BLaER1 treated with 17β-estradiol and CSF1 and Interleukin-3, amounts not matched to agents 10 nM and 100 nM (cell line): ENCODE measurements at regions not wholly inside any gene's neighbourhood (a gene's known extent, or its start where the extent isn't known, plus 50 kb on each side); places are given as distances from the start of the nearest gene placed in this dataset.

Experiments used
- H3K27ac ChIP-seq, 11 experiments: shearing (Covaris generic); formaldehyde crosslinking; 2 replicates each; pipeline ENCODE4 v1.8.1; 2022
- H3K27me3 ChIP-seq, 11 experiments: shearing (Covaris generic); formaldehyde crosslinking; 2 replicates each; pipeline ENCODE4 v1.8.1; 2022
- H3K36me3 ChIP-seq, 11 experiments: shearing (Covaris generic); formaldehyde crosslinking; 2 replicates each; pipeline ENCODE4 v1.8.1; 2022
- H3K4me1 ChIP-seq, 10 experiments: shearing (Covaris generic); formaldehyde crosslinking; 2 replicates each; pipeline ENCODE4 v1.8.1; 2022
- H3K4me2 ChIP-seq, 11 experiments: shearing (Covaris generic); formaldehyde crosslinking; 2 replicates each; pipeline ENCODE4 v1.8.1; 2022
- H3K4me3 ChIP-seq, 10 experiments: shearing (Covaris generic); formaldehyde crosslinking; 2 replicates each; pipeline ENCODE4 v1.8.1; 2022
- H3K9ac ChIP-seq, 11 experiments: shearing (Covaris generic); formaldehyde crosslinking; 2 replicates each; pipeline ENCODE4 v1.8.1; 2022
- H3K9me3 ChIP-seq, 11 experiments: shearing (Covaris generic); formaldehyde crosslinking; replicated peaks in 1 of 11; 2 replicates each; pipeline ENCODE4 v1.8.1; 2022
- H4K20me1 ChIP-seq, 11 experiments: shearing (Covaris generic); formaldehyde crosslinking; 2 replicates each; pipeline ENCODE4 v1.8.1; 2022
- Cebpa-rat ChIP-seq, 11 experiments: shearing (Covaris generic); IDR thresholded peaks; 2 replicates each; pipeline ENCODE4 v1.8.1; 2022

- Histone ChIP-seq H3K9ac (no peak overlapping the region), H3K4me2 (no peak overlapping the region), H3K27me3 (no peaks in the 10 kb centered on the region), H3K36me3 (no peaks in the 10 kb centered on the region), H3K4me1 (peaks cover 33 to 76% (median 66%) of the 10 kb centered on the region in 10 experiments), H3K27ac (no peak overlapping the region), H3K4me3 (no peak overlapping the region), H3K9me3 (peaks cover 0 to 3% (median 1%) of the 10 kb centered on the region in 11 experiments; a peak in 8 of 22 replicates), H4K20me1 (no peaks in the 10 kb centered on the region; a peak in 2 of 22 replicates)
- no peak for TF ChIP-seq Cebpa-rat (IDR thresholded peaks at IDR 0.05)
Measured at GRCh38 chr10:130618647-130619046, 482.5 kb downstream of the GLRX3 start.

GRCh38 chr10:130621231-130621775, 485.1 kb downstream of the GLRX3 start:
- Histone ChIP-seq H3K9ac (no peak overlapping the region), H3K4me3 (no peak overlapping the region), H3K36me3 (no peaks in the 10 kb centered on the region), H3K9me3 (peaks cover 0 to 8% (median 0%) of the 10 kb centered on the region in 11 experiments; a peak in 2 of 22 replicates), H3K27me3 (no peaks in the 10 kb centered on the region), H3K4me1 (peaks cover 31 to 78% (median 59%) of the 10 kb centered on the region in 10 experiments), H4K20me1 (no peaks in the 10 kb centered on the region; a peak in 1 of 22 replicates), H3K27ac (no peak overlapping the region), H3K4me2 (peak overlapping the region in 10 of 11 experiments; percentile 10 to 94 (median 85); a peak in 18 of 22 replicates)
- no peak for TF ChIP-seq Cebpa-rat (IDR thresholded peaks at IDR 0.05)

GRCh38 chr10:130623680-130624267, 487.6 kb downstream of the GLRX3 start:
- Histone ChIP-seq H3K27me3 (no peaks in the 10 kb centered on the region), H3K4me3 (no peak overlapping the region; a peak in 1 of 20 replicates), H3K4me2 (peak overlapping the region; percentile 28 to 94 (median 84)), H3K9me3 (peaks cover 0 to 8% (median 0%) of the 10 kb centered on the region in 11 experiments; a peak in 2 of 22 replicates), H3K4me1 (peaks cover 24 to 70% (median 46%) of the 10 kb centered on the region in 10 experiments), H3K27ac (peak overlapping the region in 2 of 11 experiments; percentile 27 to 37; a peak in 1 of 22 replicates), H4K20me1 (no peaks in the 10 kb centered on the region; a peak in 1 of 22 replicates), H3K9ac (peak overlapping the region in 2 of 11 experiments; percentile 6 to 14; a peak in 2 of 22 replicates), H3K36me3 (no peaks in the 10 kb centered on the region)
- TF ChIP-seq Cebpa-rat (IDR thresholded peaks at IDR 0.05): no peak

GRCh38 chr10:130627346-130628045, 491.3 kb downstream of the GLRX3 start:
- no peaks in the 10 kb centered on the region for H3K36me3 ChIP-seq
- peaks cover 46 to 69% (median 52%) of the 10 kb centered on the region in 10 experiments for H3K4me1 ChIP-seq
- H3K4me2 ChIP-seq: peak overlapping the region in 7 of 11 experiments; percentile 1 to 48 (median 20); a peak in 7 of 22 replicates
- H4K20me1 ChIP-seq: peaks cover 0 to 4% (median 0%) of the 10 kb centered on the region in 11 experiments; a peak in 1 of 22 replicates
- no peak overlapping the region for H3K27ac ChIP-seq
- H3K4me3 ChIP-seq: no peak overlapping the region
- H3K9me3 ChIP-seq: peaks cover 0 to 9% (median 5%) of the 10 kb centered on the region in 11 experiments; a peak in 10 of 22 replicates
- no peak for TF ChIP-seq Cebpa-rat (IDR thresholded peaks at IDR 0.05)
- H3K9ac ChIP-seq: no peak overlapping the region
- H3K27me3 ChIP-seq: no peaks in the 10 kb centered on the region

- Histone ChIP-seq H3K4me3 (no peak overlapping the region), H3K4me1 (peaks cover 48 to 69% (median 56%) of the 10 kb centered on the region in 10 experiments), H3K27me3 (no peaks in the 10 kb centered on the region), H3K36me3 (no peaks in the 10 kb centered on the region), H3K27ac (peak overlapping the region in 5 of 11 experiments; percentile 61 to 73 (median 67); a peak in 7 of 22 replicates), H4K20me1 (0 out of 22 replicates have a peak, but pooled peaks cover 0 to 4% (median 0%) of the 10 kb centered on the region in 11 experiments), H3K9me3 (peaks cover 4 to 18% (median 14%) of the 10 kb centered on the region in 11 experiments; a peak in 18 of 22 replicates), H3K4me2 (peak overlapping the region in 8 of 11 experiments; percentile 11 to 92 (median 84); a peak in 12 of 22 replicates), H3K9ac (no peak overlapping the region)
- no peak for TF ChIP-seq Cebpa-rat (IDR thresholded peaks at IDR 0.05)
Measured at GRCh38 chr10:130630135-130630534, 493.9 kb downstream of the GLRX3 start.

GRCh38 chr10:130631142-130632096, 495.2 kb downstream of the GLRX3 start:
- H3K36me3 ChIP-seq: no peaks in the 10 kb centered on the region
- H3K27ac ChIP-seq: peak overlapping the region; percentile 29 to 75 (median 67); a peak in 20 of 22 replicates
- peak overlapping the region in 5 of 10 experiments; percentile 9 to 43 (median 19); a peak in 7 of 20 replicates for H3K4me3 ChIP-seq
- TF ChIP-seq Cebpa-rat (IDR thresholded peaks at IDR 0.05): no peak
- H3K9ac ChIP-seq: peak overlapping the region in 9 of 11 experiments; percentile 8 to 56 (median 46); a peak in 12 of 22 replicates
- peak overlapping the region; percentile 66 to 92 (median 83) for H3K4me2 ChIP-seq
- H4K20me1 ChIP-seq: 0 out of 22 replicates have a peak, but pooled peaks cover 0 to 4% (median 0%) of the 10 kb centered on the region in 11 experiments
- H3K9me3 ChIP-seq: peaks cover 4 to 17% (median 13%) of the 10 kb centered on the region in 11 experiments; a peak in 18 of 22 replicates
- peaks cover 57 to 76% (median 65%) of the 10 kb centered on the region in 10 experiments for H3K4me1 ChIP-seq
- H3K27me3 ChIP-seq: peaks cover 0 to 3% (median 0%) of the 10 kb centered on the region in 11 experiments; a peak in 1 of 22 replicates

- TF ChIP-seq Cebpa-rat (IDR thresholded peaks at IDR 0.05): no peak
Measured at GRCh38 chr10:130634816-130635215, 498.6 kb downstream of the GLRX3 start.

More at GRCh38 chr10:130634816-130635215, 498.6 kb downstream of the GLRX3 start:
- H3K4me3 ChIP-seq: no peak overlapping the region
- peaks cover 0 to 4% (median 0%) of the 10 kb centered on the region in 11 experiments; a peak in 1 of 22 replicates for H3K27me3 ChIP-seq
- 0 out of 22 replicates have a peak, but pooled peaks cover 0 to 4% (median 0%) of the 10 kb centered on the region in 11 experiments for H4K20me1 ChIP-seq
- peak overlapping the region; percentile 30 to 92 (median 71); a peak in 21 of 22 replicates for H3K4me2 ChIP-seq
- no peaks in the 10 kb centered on the region for H3K36me3 ChIP-seq
- peaks cover 56 to 67% (median 62%) of the 10 kb centered on the region in 10 experiments for H3K4me1 ChIP-seq
- no peak overlapping the region for H3K9ac ChIP-seq
- no peak overlapping the region for H3K27ac ChIP-seq
- H3K9me3 ChIP-seq: peaks cover 4 to 17% (median 12%) of the 10 kb centered on the region in 11 experiments; a peak in 18 of 22 replicates
